ENCODE measurements at regions not wholly inside any gene's neighbourhood (a gene's known extent, or its start where the extent isn't known, plus 50 kb on each side); places are given as distances from the start of the nearest gene placed in this dataset.

DNA sequence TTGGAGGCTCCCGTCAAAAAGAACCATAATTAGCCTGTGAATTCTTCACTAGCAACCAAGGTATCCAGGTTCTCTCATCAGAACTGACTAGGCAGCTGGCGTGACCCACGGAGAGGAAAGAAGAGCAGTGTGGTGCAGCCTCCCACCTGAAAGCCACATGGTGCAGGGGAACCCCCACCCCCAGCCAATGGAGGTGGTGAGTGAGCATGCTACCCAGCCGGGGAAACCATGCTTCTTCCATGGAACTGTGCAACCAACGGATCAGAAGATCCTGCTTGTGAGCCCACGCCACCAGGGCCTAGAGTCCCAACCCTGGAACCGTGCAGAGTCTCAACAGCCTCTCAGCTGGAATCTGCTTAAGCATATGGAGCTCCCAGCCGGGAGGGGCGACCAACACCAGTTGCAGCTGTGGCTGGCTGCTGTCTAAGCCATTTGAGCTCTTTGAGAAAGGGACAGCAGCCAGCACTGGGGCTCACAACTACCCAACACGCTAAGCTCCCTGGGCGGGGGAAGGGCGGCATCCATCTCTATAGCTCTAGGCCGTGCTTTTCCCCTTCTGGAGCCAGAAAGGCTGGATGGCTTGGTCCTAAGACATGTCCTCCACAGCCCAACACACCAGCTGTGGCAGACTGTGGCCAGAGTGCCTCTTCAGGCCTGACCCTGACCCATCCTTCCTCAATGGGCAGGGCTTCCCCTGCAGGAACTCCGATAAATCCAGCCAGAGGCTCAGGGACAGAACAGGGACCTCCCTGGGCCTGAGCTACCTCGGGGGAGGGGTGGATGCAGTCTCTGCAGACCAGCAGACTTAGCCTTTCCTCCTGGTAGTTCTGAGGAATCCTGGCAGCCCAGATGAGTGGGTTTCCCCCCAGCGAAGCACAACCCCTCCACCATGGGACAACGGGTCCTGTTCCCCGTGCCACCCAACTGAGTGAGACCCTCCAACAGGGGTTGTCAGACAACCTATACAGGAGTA is 151.4 kb upstream of the NXPH2 start:
- no peak for TF ChIP-seq CTCF (IDR thresholded peaks at IDR 0.05)
- TF ChIP-seq EZH2 (IDR thresholded peaks at IDR 0.05; ENCODE audit: borderline replicate concordance, insufficient read depth, low read depth, low read length, poor library complexity, severe bottlenecking): no peak

Data from B cell (primary cell).